ENCODE measurements at regions not wholly inside any gene's neighbourhood (a gene's known extent, or its start where the extent isn't known, plus 50 kb on each side); places are given as distances from the start of the nearest gene placed in this dataset.

- no peak overlapping the region for H3K4me3 Mint-ChIP-seq (ENCODE audit: low read depth)
- no peak for TF ChIP-seq CTCF (IDR thresholded peaks at IDR 0.05; ENCODE audit: unreplicated experiment)
- no peaks in the 10 kb centered on the region for H3K9me3 Mint-ChIP-seq (ENCODE audit: low read depth)
Observed at GRCh38 chr3:5735896-5736295, 548.4 kb downstream of the EDEM1 start.

GRCh38 chr3:5739299-5739935, 551.9 kb downstream of the EDEM1 start:
- no peaks in the 10 kb centered on the region for H3K9me3 Mint-ChIP-seq (ENCODE audit: low read depth)
- no peak overlapping the region for H3K27ac Mint-ChIP-seq
- no peaks in the 10 kb centered on the region for H3K36me3 Mint-ChIP-seq (ENCODE audit: insufficient read depth)
- no peak for TF ChIP-seq CTCF (IDR thresholded peaks at IDR 0.05; ENCODE audit: unreplicated experiment)
- no peaks in the 10 kb centered on the region for H3K27me3 Mint-ChIP-seq
- DNase-seq (ENCODE audit: low spot score, unreplicated experiment), result no peak
- H3K4me3 Mint-ChIP-seq (ENCODE audit: low read depth), result no peak overlapping the region
- no peaks in the 10 kb centered on the region for H3K4me1 Mint-ChIP-seq (ENCODE audit: low read depth)

More at GRCh38 chr3:5735896-5736295, 548.4 kb downstream of the EDEM1 start:
- no peak overlapping the region for H3K27ac Mint-ChIP-seq
- no peaks in the 10 kb centered on the region for H3K27me3 Mint-ChIP-seq
- H3K4me1 Mint-ChIP-seq (ENCODE audit: low read depth), result no peaks in the 10 kb centered on the region
- DNase-seq (ENCODE audit: low spot score, unreplicated experiment), result no peak
- no peaks in the 10 kb centered on the region for H3K36me3 Mint-ChIP-seq (ENCODE audit: insufficient read depth)

GRCh38 chr3:5739949-5740348, 552.4 kb downstream of the EDEM1 start:
- H3K9me3 Mint-ChIP-seq (ENCODE audit: low read depth), result no peaks in the 10 kb centered on the region
- no peak overlapping the region for H3K27ac Mint-ChIP-seq
- no peaks in the 10 kb centered on the region for H3K4me1 Mint-ChIP-seq (ENCODE audit: low read depth)
- TF ChIP-seq CTCF (IDR thresholded peaks at IDR 0.05; ENCODE audit: unreplicated experiment), result no peak
- H3K27me3 Mint-ChIP-seq, result no peaks in the 10 kb centered on the region
- no peaks in the 10 kb centered on the region for H3K36me3 Mint-ChIP-seq (ENCODE audit: insufficient read depth)
- H3K4me3 Mint-ChIP-seq (ENCODE audit: low read depth), result no peak overlapping the region
- DNase-seq (ENCODE audit: low spot score, unreplicated experiment), result no peak

GRCh38 chr3:5741017-5741416, 553.5 kb downstream of the EDEM1 start:
- no peak for DNase-seq (ENCODE audit: low spot score, unreplicated experiment)
- Mint-ChIP-seq H3K27ac (no peak overlapping the region), H3K4me1 (ENCODE audit: low read depth) (no peaks in the 10 kb centered on the region), H3K9me3 (ENCODE audit: low read depth) (no peaks in the 10 kb centered on the region), H3K27me3 (no peaks in the 10 kb centered on the region), H3K4me3 (ENCODE audit: low read depth) (no peak overlapping the region), H3K36me3 (ENCODE audit: insufficient read depth) (no peaks in the 10 kb centered on the region)
- TF ChIP-seq CTCF (IDR thresholded peaks at IDR 0.05; ENCODE audit: unreplicated experiment), result no peak

GRCh38 chr3:5750091-5750490, 562.6 kb downstream of the EDEM1 start:
- H3K4me3 Mint-ChIP-seq (ENCODE audit: low read depth), result no peak overlapping the region

More at GRCh38 chr3:5750091-5750490, 562.6 kb downstream of the EDEM1 start:
- Mint-ChIP-seq H3K27ac (no peak overlapping the region), H3K4me1 (ENCODE audit: low read depth) (no peaks in the 10 kb centered on the region), H3K27me3 (no peaks in the 10 kb centered on the region), H3K9me3 (ENCODE audit: low read depth) (no peaks in the 10 kb centered on the region), H3K36me3 (ENCODE audit: insufficient read depth) (no peaks in the 10 kb centered on the region)
- DNase-seq (ENCODE audit: low spot score, unreplicated experiment), result no peak
- no peak for TF ChIP-seq CTCF (IDR thresholded peaks at IDR 0.05; ENCODE audit: unreplicated experiment)
